GM23248 (cell line): ENCODE measurements at regions not wholly inside any gene's neighbourhood (a gene's known extent, or its start where the extent isn't known, plus 50 kb on each side); places are given as distances from the start of the nearest gene placed in this dataset.

ENCODE experiments used
- EZH2 ChIP-seq: fragments of 200-600 bp; sonication (generic); IDR thresholded peaks from 2 replicates; pipeline ENCODE4 v1.6.1; 2018; ENCODE audit warnings: antibody characterized with exemption, mild to moderate bottlenecking; ENCODE audit not compliant: insufficient read depth, poor library complexity, severe bottlenecking
- EZH2phosphoT487 ChIP-seq: fragments of 200-600 bp; sonication (generic); IDR thresholded peaks from 2 replicates; pipeline ENCODE4 v1.6.1; 2018; ENCODE audit warnings: antibody characterized with exemption, moderate library complexity, mild to moderate bottlenecking, low read depth; ENCODE audit not compliant: insufficient read depth

GRCh38 chr2:120814352-120814751 is 78.7 kb downstream of the GLI2 start:
- TF ChIP-seq EZH2, result no peak
- no peak for TF ChIP-seq EZH2phosphoT487
